Heart left ventricle (tissue), 13 donors: ENCODE measurements at regions not wholly inside any gene's neighbourhood (a gene's known extent, or its start where the extent isn't known, plus 50 kb on each side); places are given as distances from the start of the nearest gene placed in this dataset.

Experiments used
- CTCF ChIP-seq, 12 donors: fragments of 200-600 bp; sonication (generic) in 4 of 12; IDR thresholded peaks; one replicate each; pipeline versions ENCODE4 v1.5.0 to v1.8.0; 2018 to 2022; ENCODE audit warnings: antibody characterized with exemption in 12 of 12, mild to moderate bottlenecking in 5 of 12
- POLR2A ChIP-seq, 2 donors: fragments of 450-650 bp; IDR thresholded peaks; one replicate each; pipeline ENCODE4 v1.6.1; 2017; ENCODE audit warnings: antibody characterized with exemption in 2 of 2, mild to moderate bottlenecking in 2 of 2, moderate library complexity in 2 of 2
- donor health status: ischemic (EF 13 %, LVEDD 7.1; RV severe dilation, severe dysfunction).
- donor health status: DM: no; HTN: yes; CAD: no.
- donor health status: DM: no; HTN: no; CAD: no.
- donor health status: ischemic (EF 25% LVEDD 6.9; RV normal size, moderate dysfunction).
- donor health status: ischemic (EF 25% LVEDD 5.7; RV mildly dilated, moderate dysfunction).
- donor health status: ischemic (EF 35%, LVEDD 5.7; RV mildly dilated, moderate dysfunction).
- donor health status: nonischemic (EF 11% LVEDD 7.7; RV severe dilation, severe dysfunction).
- donor health status: DM: yes; HTN: yes; CAD: no.
- donor health status: PGD.
- donor health status: ischemic (EF 29% LVEDD 5.4; RV normal size, mild dysfunction).
- donor health status: nonischemic (EF 23%, LVEDD 6.1; RV moderate dilation, normal function).

DNA sequence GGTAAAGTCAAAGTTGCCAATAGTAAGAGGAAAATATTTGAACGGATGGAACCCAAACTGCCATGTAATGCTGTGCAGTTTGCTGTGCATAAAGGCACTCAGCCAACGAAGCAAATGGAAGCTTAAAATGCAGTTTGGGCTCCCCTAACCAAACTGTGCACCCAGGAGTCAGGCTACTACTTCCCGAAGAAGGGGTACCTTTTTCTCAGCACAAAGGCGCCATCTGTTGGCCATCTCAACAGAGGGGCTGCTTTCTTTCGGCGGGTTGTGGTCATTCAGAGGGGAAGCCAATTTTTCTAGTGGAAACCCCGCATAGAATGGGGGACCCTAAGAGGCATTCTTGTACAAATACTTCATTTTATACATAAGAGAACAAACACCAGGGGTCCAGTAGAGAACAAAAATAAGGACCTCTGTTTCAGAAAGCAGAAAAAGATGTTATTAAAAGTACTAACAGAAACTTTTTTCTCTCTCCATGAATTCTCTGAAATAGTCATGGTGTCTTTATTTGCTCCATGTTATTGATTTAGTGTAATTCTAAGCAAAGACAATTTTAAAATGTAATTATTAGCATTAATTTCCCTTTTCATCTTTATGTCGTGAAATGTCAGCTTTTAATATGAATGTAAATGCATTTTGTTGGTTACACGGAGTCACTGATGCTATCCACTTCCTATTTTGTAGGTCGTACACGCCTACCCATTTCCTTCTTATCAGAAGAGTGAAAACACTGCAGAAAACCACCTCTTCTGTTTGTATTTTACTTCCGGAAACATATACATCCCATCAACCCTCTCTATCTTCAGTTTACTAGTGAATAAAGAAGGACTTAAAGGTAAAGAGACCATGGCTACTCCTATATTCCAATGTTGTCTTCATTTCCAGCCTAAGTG is 453.3 kb downstream of the KCNJ2 start:
- TF ChIP-seq CTCF (IDR thresholded peaks at IDR 0.05) = peak; percentile 33 to 68 (median 55)
- no peak for TF ChIP-seq POLR2A (IDR thresholded peaks at IDR 0.05)
